ENCODE measurements at regions not wholly inside any gene's neighbourhood (a gene's known extent, or its start where the extent isn't known, plus 50 kb on each side); places are given as distances from the start of the nearest gene placed in this dataset.

DNA sequence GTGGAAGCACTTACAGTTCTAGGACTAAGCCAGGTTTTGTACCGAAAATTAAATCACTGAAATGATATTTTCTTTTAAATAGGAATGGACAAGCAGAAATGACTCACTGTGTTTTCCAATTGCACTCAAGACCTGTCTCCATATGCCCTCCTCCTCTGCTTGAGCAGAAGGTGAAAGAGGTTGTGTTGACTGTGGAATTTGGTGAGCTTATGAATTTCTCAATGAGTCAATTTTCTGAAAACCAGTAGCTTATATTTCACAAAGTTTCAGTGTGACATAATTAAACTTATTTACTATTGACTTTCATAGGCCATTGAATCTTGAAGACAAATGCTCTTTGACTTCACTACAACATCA is 249.9 kb downstream of the NPR3 start:
- H3K4me1 ChIP-seq, result no peaks in the 10 kb centered on the region
- H3K4me3 ChIP-seq, result no peak overlapping the region
- DNase-seq, result no peak
- H3K27ac ChIP-seq, result no peak overlapping the region
- intact Hi-C loops (cut with DNase I; ENCODE audit: low total_unique reads), result no loop called here
- TF ChIP-seq, protein P1, sequence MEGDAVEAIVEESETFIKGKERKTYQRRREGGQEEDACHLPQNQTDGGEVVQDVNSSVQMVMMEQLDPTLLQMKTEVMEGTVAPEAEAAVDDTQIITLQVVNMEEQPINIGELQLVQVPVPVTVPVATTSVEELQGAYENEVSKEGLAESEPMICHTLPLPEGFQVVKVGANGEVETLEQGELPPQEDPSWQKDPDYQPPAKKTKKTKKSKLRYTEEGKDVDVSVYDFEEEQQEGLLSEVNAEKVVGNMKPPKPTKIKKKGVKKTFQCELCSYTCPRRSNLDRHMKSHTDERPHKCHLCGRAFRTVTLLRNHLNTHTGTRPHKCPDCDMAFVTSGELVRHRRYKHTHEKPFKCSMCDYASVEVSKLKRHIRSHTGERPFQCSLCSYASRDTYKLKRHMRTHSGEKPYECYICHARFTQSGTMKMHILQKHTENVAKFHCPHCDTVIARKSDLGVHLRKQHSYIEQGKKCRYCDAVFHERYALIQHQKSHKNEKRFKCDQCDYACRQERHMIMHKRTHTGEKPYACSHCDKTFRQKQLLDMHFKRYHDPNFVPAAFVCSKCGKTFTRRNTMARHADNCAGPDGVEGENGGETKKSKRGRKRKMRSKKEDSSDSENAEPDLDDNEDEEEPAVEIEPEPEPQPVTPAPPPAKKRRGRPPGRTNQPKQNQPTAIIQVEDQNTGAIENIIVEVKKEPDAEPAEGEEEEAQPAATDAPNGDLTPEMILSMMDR (IDR thresholded peaks at IDR 0.05), result no peak
- no peak for TF ChIP-seq POLR2A (IDR thresholded peaks at IDR 0.05)
- H3K27me3 ChIP-seq, result no peaks in the 10 kb centered on the region
- H3K36me3 ChIP-seq, result no peaks in the 10 kb centered on the region
- H3K9me3 ChIP-seq, result no peaks in the 10 kb centered on the region

DNA sequence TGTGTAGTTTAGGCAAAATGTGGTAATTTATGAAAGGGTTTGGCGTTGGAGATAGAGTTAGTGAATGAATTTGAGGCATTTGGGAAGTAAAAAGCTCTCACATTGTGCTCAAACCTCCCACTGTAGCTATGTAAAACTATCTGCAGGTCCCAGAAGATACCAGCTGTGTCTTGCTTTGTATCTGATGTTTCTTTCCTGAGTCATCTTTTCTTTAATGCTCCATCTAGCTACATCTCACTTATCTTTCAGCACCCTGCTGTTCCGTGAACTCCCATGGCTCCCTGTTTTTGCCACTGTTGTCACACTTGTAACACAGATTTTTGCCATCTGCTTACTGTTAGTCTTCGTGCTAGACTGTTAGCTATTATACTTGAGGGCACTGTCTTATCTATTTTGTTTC is 253.1 kb downstream of the NPR3 start:
- Histone ChIP-seq H3K27me3 (no peaks in the 10 kb centered on the region), H3K4me3 (no peak overlapping the region), H3K27ac (no peak overlapping the region), H3K36me3 (no peaks in the 10 kb centered on the region), H3K4me1 (no peaks in the 10 kb centered on the region), H3K9me3 (no peaks in the 10 kb centered on the region)
- no peak for DNase-seq
- no peak for TF ChIP-seq POLR2A (IDR thresholded peaks at IDR 0.05)
- TF ChIP-seq, protein P1 (IDR thresholded peaks at IDR 0.05), result no peak
- intact Hi-C loops (cut with DNase I; ENCODE audit: low total_unique reads), result no loop called here

DNA sequence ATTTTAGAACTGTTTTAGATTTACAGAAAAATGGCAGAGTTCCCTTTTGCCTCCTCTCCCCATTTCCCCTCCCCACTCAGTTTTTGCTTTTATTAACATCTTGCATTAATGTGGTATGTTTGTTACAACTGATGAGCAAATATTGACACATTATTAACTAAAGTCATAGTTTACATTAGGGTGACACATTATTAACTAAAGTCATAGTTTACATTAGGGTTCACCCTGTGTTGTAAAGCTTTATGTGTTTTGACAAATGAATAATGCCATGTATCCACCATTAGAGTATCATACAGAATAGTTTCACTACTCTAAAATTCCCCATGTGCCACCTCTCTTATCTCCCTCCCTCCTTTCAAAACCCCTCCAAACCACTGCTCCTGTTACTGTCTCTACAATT is 262.5 kb downstream of the NPR3 start:
- Histone ChIP-seq H3K4me3 (no peak overlapping the region), H3K27me3 (no peaks in the 10 kb centered on the region), H3K36me3 (no peaks in the 10 kb centered on the region), H3K4me1 (no peaks in the 10 kb centered on the region), H3K9me3 (no peaks in the 10 kb centered on the region), H3K27ac (no peak overlapping the region)
- DNase-seq, result no peak
- TF ChIP-seq POLR2A (IDR thresholded peaks at IDR 0.05), result no peak
- TF ChIP-seq, protein P1 (IDR thresholded peaks at IDR 0.05), result no peak
- intact Hi-C loops (cut with DNase I; ENCODE audit: low total_unique reads), result no loop called here

DNA sequence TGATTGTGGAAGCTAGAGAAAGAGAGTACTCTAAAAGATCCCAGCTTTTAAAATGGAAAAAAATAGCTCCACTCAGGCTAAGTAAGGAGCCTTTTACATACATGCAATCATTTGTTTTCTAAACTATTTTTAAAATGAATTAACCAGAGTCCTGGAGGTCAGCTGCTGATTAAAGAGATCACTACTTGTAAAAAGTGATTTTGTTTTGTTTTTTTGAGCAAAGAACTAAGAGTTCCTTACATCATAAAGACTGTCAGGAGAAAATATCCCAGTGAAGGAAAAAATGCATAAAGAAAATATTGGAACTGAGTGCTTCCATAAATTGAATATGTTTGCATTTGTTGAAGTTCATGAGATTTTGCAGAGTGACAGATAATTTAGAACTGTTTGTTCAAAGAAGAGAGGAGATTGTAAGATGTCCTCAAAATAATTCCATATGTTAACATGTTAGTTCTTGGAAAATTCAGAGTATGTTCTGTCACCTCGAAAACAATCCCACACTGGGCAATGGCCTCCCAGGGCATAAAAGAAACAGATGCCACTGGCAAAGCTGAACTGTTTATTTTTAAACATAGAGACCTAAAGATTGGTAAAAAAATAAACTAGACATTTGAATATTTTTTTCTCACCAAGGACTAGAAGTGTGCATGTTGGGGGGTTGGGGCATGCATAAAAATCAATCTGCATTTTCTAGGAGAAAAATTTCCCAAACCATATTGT is 264.7 kb downstream of the NPR3 start:
- Histone ChIP-seq H3K27ac (no peak overlapping the region), H3K4me1 (no peaks in the 10 kb centered on the region), H3K4me3 (no peak overlapping the region), H3K9me3 (no peaks in the 10 kb centered on the region), H3K36me3 (no peaks in the 10 kb centered on the region), H3K27me3 (no peaks in the 10 kb centered on the region)
- intact Hi-C loops (cut with DNase I; ENCODE audit: low total_unique reads), result no loop called here
- no peak for DNase-seq
- no peak for TF ChIP-seq POLR2A (IDR thresholded peaks at IDR 0.05)
- TF ChIP-seq, protein P1 (IDR thresholded peaks at IDR 0.05), result no peak

DNA sequence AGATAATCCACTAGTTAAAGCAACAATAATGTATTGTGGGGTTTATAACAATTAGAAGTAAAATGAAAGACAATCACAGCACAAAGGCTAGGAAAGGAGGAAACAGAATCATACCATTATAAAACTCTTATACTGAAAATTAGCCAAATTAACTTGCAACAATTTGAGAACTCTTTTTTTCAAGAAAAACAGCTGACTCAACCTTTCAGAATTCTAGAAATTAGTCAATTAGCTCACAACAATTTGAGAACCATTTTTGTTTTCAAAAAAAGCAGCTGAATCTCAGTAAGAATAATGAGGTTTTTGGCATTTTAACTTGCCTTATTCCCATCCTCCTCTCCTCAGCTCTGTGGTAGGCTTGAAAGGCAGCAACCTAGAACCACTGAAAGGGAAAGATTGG is 269.9 kb downstream of the NPR3 start:
- Histone ChIP-seq H3K4me3 (no peak overlapping the region), H3K9me3 (no peaks in the 10 kb centered on the region), H3K36me3 (no peaks in the 10 kb centered on the region), H3K4me1 (no peaks in the 10 kb centered on the region), H3K27me3 (no peaks in the 10 kb centered on the region), H3K27ac (no peak overlapping the region)
- no peak for TF ChIP-seq POLR2A (IDR thresholded peaks at IDR 0.05)
- TF ChIP-seq, protein P1 (IDR thresholded peaks at IDR 0.05), result no peak
- no peak for DNase-seq
- intact Hi-C loops (cut with DNase I; ENCODE audit: low total_unique reads), result no loop called here

Measured in uterus (tissue), 3 donors.